MM.1S (cell line): ENCODE measurements at regions not wholly inside any gene's neighbourhood (a gene's known extent, or its start where the extent isn't known, plus 50 kb on each side); places are given as distances from the start of the nearest gene placed in this dataset.

Source experiments
- CTCF ChIP-seq: fragments of 300-600 bp; sonication (generic); IDR thresholded peaks from 2 replicates; pipeline ENCODE4 v1.5.1; 2016; ENCODE audit warnings: antibody characterized with exemption, low read length, mixed read lengths
- EZH2 ChIP-seq: fragments of 300-600 bp; sonication (generic); optimal IDR thresholded peaks from 2 replicates; pipeline ENCODE3; 2017; ENCODE audit warnings: low read depth, mild to moderate bottlenecking, antibody characterized with exemption, low read length, mixed read lengths
- EZH2phosphoT487 ChIP-seq: fragments of 300-600 bp; sonication (generic); IDR thresholded peaks from 2 replicates; pipeline ENCODE4 v1.6.1; 2018; ENCODE audit warnings: antibody characterized with exemption, low read length

GRCh38 chrX:23589496-23589895, 77.8 kb upstream of the PRDX4 start:
- TF ChIP-seq CTCF, result no peak
- no peak for TF ChIP-seq EZH2
- TF ChIP-seq EZH2phosphoT487, result no peak
